K562 (cell line): ENCODE measurements at regions not wholly inside any gene's neighbourhood (a gene's known extent, or its start where the extent isn't known, plus 50 kb on each side); places are given as distances from the start of the nearest gene placed in this dataset.

Experiments
- ATAC-seq: fragments of 200-7000 bp; cut with Tn5 transposase; 3 replicates; pipeline ENCODE4 v1.9.1; 2020; ENCODE audit warnings: moderate library complexity
- BruUV-seq: library from RNA; stranded (reverse); fragments of 400-500 nt; replicated peaks from 2 replicates; lab custom pipeline; 2021; lab: Mats Ljungman, UMichigan
- CTCF ChIA-PET: fragments of 300-600 bp; formaldehyde crosslinking; extraction: SDS; loops from one replicate; lab custom pipeline; 2021; ENCODE audit warnings: low intra/inter-chr PET ratio; lab: Yijun Ruan, JAX
- POLR2A ChIA-PET: fragments of 300-600, 350-650 bp; sonication (Branson Sonifier 250); formaldehyde crosslinking; extraction: SDS; loops from one replicate; lab custom pipeline; 2021; ENCODE audit warnings: antibody characterized with exemption, inconsistent platforms; lab: Yijun Ruan, JAX
- DNase-seq, 4 experiments: peaks; one replicate each; pipeline versions ENCODE4 v3.0.0 to v3.0.0-alpha.2; 2011 to 2018; ENCODE audit warnings: low spot score in 3 of 4, mixed read lengths in 3 of 4; ENCODE audit errors: extremely low read depth in 1 of 4
- FAIRE-seq: peaks from 2 replicates; lab custom pipeline; 2011; peaks lifted over from hg19 to GRCh38; lab: Jason Lieb, UNC
- H2AFZ ChIP-seq: 2 replicates; pipeline ENCODE4 v1.6.0; 2011; ENCODE audit warnings: low read depth, low read length, control low read depth, inconsistent platforms
- H3K27ac ChIP-seq: fragments of 200-600 bp; 3 replicates; pipeline ENCODE4 v1.8.0; 2011; ENCODE audit warnings: low read depth, mild to moderate bottlenecking, control low read depth, inconsistent platforms, low read length, moderate library complexity, mixed read lengths; ENCODE audit errors: extremely low read depth
- H3K27me3 ChIP-seq, 2 experiments: fragments of 300-600 bp in 1 of 2; 2 replicates in 1 of 2; 3 replicates in 1 of 2; pipeline versions ENCODE4 v1.6.0 to v1.8.0; 2011; ENCODE audit warnings: inconsistent platforms in 2 of 2, low read length in 2 of 2, mild to moderate bottlenecking in 1 of 2, mixed read lengths in 1 of 2, moderate library complexity in 1 of 2; ENCODE audit not compliant: control insufficient read depth in 2 of 2, insufficient read depth in 2 of 2
- H3K36me3 ChIP-seq: fragments of 300-600 bp; 3 replicates; pipeline ENCODE4 v1.8.0; 2011; ENCODE audit warnings: mild to moderate bottlenecking, low read length, inconsistent platforms; ENCODE audit not compliant: control insufficient read depth, insufficient read depth
- H3K4me1 ChIP-seq, 2 experiments: fragments of 200-600 bp in 1 of 2; replicated peaks in 1 of 2; 2 replicates in 1 of 2; 3 replicates in 1 of 2; pipeline versions ENCODE4 v1.5.1 to v1.8.0; 2011; ENCODE audit warnings: inconsistent platforms in 2 of 2, low read length in 2 of 2, mild to moderate bottlenecking in 1 of 2, mixed read lengths in 1 of 2, moderate library complexity in 1 of 2; ENCODE audit not compliant: control insufficient read depth in 2 of 2, insufficient read depth in 2 of 2
- H3K4me2 ChIP-seq: 2 replicates; pipeline ENCODE4 v1.6.1; 2011; ENCODE audit warnings: low read length, control low read depth, inconsistent platforms, mixed read lengths; ENCODE audit not compliant: insufficient read depth
- H3K4me3 ChIP-seq: fragments of 200-600 bp; sonication (generic), shearing (Covaris generic); 2 replicates; pipeline ENCODE4 v1.5.1; 2016; ENCODE audit warnings: control low read depth, inconsistent platforms
- H3K79me2 ChIP-seq: fragments of 200-600 bp; 3 replicates; pipeline ENCODE4 v1.8.0; 2011; ENCODE audit warnings: low read length, inconsistent platforms; ENCODE audit not compliant: control insufficient read depth, insufficient read depth
- H3K9ac ChIP-seq, 2 experiments: 2 replicates each; pipeline versions ENCODE4 v1.6.0 to v1.6.1; 2011; ENCODE audit warnings: low read depth in 2 of 2, low read length in 2 of 2, control low read depth in 1 of 2, inconsistent platforms in 1 of 2, mild to moderate bottlenecking in 1 of 2, mixed read lengths in 1 of 2; ENCODE audit not compliant: insufficient read depth in 1 of 2
- H3K9me1 ChIP-seq: one replicate; pipeline ENCODE4 v1.6.0; 2011; ENCODE audit warnings: inconsistent platforms, mild to moderate bottlenecking, low read length, moderate library complexity; ENCODE audit not compliant: control insufficient read depth, insufficient read depth
- H3K9me3 ChIP-seq: replicated peaks from 2 replicates; pipeline ENCODE4 v1.5.1; 2011; ENCODE audit warnings: low read depth, low read length, inconsistent platforms; ENCODE audit not compliant: control insufficient read depth, insufficient read depth
- H4K20me1 ChIP-seq: replicated peaks from 2 replicates; pipeline ENCODE4 v1.6.1; 2011; ENCODE audit warnings: low read length, inconsistent platforms, mixed read lengths; ENCODE audit not compliant: control insufficient read depth, insufficient read depth
- DACH1 ChIP-seq: fragments of 450-650 bp; IDR thresholded peaks from 2 replicates; pipeline ENCODE4 v1.6.1; 2018; ENCODE audit not compliant: partially characterized antibody
- DNMT1 ChIP-seq: fragments of 450-650 bp; IDR thresholded peaks from 2 replicates; pipeline ENCODE4 v1.6.1; 2016; ENCODE audit warnings: antibody characterized with exemption, mild to moderate bottlenecking
- ILF3 ChIP-seq: fragments of 450-650 bp; IDR thresholded peaks from 2 replicates; pipeline ENCODE4 v1.6.1; 2018; ENCODE audit warnings: antibody characterized with exemption, mild to moderate bottlenecking, moderate library complexity, borderline replicate concordance
- L3MBTL2 ChIP-seq: fragments of 450-650 bp; IDR thresholded peaks from 2 replicates; pipeline ENCODE4 v1.6.1; 2016; ENCODE audit warnings: mild to moderate bottlenecking, moderate library complexity
- MTA1 ChIP-seq: fragments of 450-650 bp; IDR thresholded peaks from 2 replicates; pipeline ENCODE4 v1.6.1; 2017; ENCODE audit warnings: borderline replicate concordance
- NFIX ChIP-seq: fragments of 250-450 bp; sonication (Bioruptor Pico); IDR thresholded peaks from 2 replicates; pipeline ENCODE4 v1.4.0; 2020; ENCODE audit warnings: low read depth, mild to moderate bottlenecking, moderate library complexity
- NFXL1 ChIP-seq: fragments of 450-650 bp; formaldehyde crosslinking; IDR thresholded peaks from 2 replicates; pipeline ENCODE4 v1.4.0; 2021; ENCODE audit warnings: mild to moderate bottlenecking
- NRF1 ChIP-seq, 2 experiments: fragments of 450-650 bp; IDR thresholded peaks in 1 of 2; conservative IDR thresholded peaks in 1 of 2; 2 replicates each; pipeline ENCODE4 v1.6.1; 2014; ENCODE audit warnings: mild to moderate bottlenecking in 2 of 2
- OTX1 ChIP-seq: fragments of 450-650 bp; formaldehyde crosslinking; IDR thresholded peaks from 2 replicates; pipeline ENCODE4 v1.4.0; 2022; ENCODE audit warnings: mild to moderate bottlenecking
- POLR2G ChIP-seq: fragments of 200-400 bp; formaldehyde crosslinking; IDR thresholded peaks from 2 replicates; pipeline ENCODE4 v1.6.1; 2017; ENCODE audit warnings: low read depth, mild to moderate bottlenecking, antibody characterized with exemption, low read length, moderate library complexity
- SIRT6 ChIP-seq: IDR thresholded peaks from one replicate; pipeline ENCODE4 v1.6.1; 2012; ENCODE audit warnings: low read depth, mild to moderate bottlenecking, control low read depth, inconsistent platforms, low read length, moderate library complexity
- STAT5A ChIP-seq: IDR thresholded peaks from 2 replicates; pipeline ENCODE4 v1.6.1; 2012; ENCODE audit warnings: low read length, inconsistent platforms, borderline replicate concordance
- ZBTB8A ChIP-seq: fragments of 450-650 bp; IDR thresholded peaks from 2 replicates; pipeline ENCODE4 v1.6.1; 2018; ENCODE audit warnings: mild to moderate bottlenecking, moderate library complexity; ENCODE audit not compliant: partially characterized antibody
- ZC3H4 ChIP-seq: sonication (generic); formaldehyde crosslinking; IDR thresholded peaks from 2 replicates; pipeline ENCODE4 v1.9.0; 2021; ENCODE audit warnings: missing genetic modification reagents, borderline replicate concordance
- WGBS: fragments of 100-300 bp; shearing (Covaris generic); methylation state at CpG from one replicate; pipeline ENCODE4 v1.1.6; 2016; ENCODE audit warnings: low coverage, mixed read lengths; ENCODE audit not compliant: insufficient coverage; ENCODE audit errors: missing lambda C conversion rate; 5-methylcytosine and 5-hydroxymethylcytosine counted together
- in situ Hi-C: fragments of 300-500 bp; cut with MboI; formaldehyde crosslinking; loops from 4 replicates; pipeline ENCODE4 v1.15.0; 2018; ENCODE audit warnings: inconsistent platforms, mixed read lengths
- intact Hi-C: fragments of 100-400 bp; cut with micrococcal nuclease; formaldehyde crosslinking; loops from 2 replicates; pipeline ENCODE4 v1.14.2; 2022
- TF ChIP-seq, protein P1 (sequence below): fragments of 250-450 bp; sonication (Bioruptor Pico); IDR thresholded peaks from 2 replicates; pipeline ENCODE4 v1.8.0; 2021; ENCODE audit warnings: moderate library complexity, mild to moderate bottlenecking, inconsistent platforms
- TF ChIP-seq, protein P2 (sequence below): sonication (generic); formaldehyde crosslinking; IDR thresholded peaks from 2 replicates; pipeline ENCODE4 v1.8.1; 2022; ENCODE audit warnings: missing genetic modification reagents

GRCh38 chr2:195022508-195022830, 634.6 kb upstream of the SLC39A10 start:
- H3K4me3 ChIP-seq, result no peak overlapping the region
- TF ChIP-seq ZBTB8A (no peak), OTX1 (CRISPR knock-in tag) (no peak), SIRT6 (no peak), NFXL1 (CRISPR knock-in tag) (no peak), MTA1 (no peak), DNMT1 (no peak), STAT5A (no peak), ILF3 (no peak), L3MBTL2 (no peak), POLR2G (no peak), NFIX (CRISPR knock-in tag) (no peak), DACH1 (no peak), NRF1 (conservative IDR thresholded peaks at IDR 0.05 in 1 of 2, IDR thresholded peaks at IDR 0.05 in 1 of 2) (no peak), ZC3H4 (CRISPR knock-in tag) (no peak)
- TF ChIP-seq, protein P1, sequence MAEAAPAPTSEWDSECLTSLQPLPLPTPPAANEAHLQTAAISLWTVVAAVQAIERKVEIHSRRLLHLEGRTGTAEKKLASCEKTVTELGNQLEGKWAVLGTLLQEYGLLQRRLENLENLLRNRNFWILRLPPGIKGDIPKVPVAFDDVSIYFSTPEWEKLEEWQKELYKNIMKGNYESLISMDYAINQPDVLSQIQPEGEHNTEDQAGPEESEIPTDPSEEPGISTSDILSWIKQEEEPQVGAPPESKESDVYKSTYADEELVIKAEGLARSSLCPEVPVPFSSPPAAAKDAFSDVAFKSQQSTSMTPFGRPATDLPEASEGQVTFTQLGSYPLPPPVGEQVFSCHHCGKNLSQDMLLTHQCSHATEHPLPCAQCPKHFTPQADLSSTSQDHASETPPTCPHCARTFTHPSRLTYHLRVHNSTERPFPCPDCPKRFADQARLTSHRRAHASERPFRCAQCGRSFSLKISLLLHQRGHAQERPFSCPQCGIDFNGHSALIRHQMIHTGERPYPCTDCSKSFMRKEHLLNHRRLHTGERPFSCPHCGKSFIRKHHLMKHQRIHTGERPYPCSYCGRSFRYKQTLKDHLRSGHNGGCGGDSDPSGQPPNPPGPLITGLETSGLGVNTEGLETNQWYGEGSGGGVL (CRISPR knock-in tag), result no peak
- TF ChIP-seq, protein P2, sequence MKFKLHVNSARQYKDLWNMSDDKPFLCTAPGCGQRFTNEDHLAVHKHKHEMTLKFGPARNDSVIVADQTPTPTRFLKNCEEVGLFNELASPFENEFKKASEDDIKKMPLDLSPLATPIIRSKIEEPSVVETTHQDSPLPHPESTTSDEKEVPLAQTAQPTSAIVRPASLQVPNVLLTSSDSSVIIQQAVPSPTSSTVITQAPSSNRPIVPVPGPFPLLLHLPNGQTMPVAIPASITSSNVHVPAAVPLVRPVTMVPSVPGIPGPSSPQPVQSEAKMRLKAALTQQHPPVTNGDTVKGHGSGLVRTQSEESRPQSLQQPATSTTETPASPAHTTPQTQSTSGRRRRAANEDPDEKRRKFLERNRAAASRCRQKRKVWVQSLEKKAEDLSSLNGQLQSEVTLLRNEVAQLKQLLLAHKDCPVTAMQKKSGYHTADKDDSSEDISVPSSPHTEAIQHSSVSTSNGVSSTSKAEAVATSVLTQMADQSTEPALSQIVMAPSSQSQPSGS (CRISPR knock-in tag), result no peak
- H3K36me3 ChIP-seq, result no peaks in the 10 kb centered on the region
- H3K79me2 ChIP-seq, result no peaks in the 10 kb centered on the region
- 2% methylated on average over 4 of the region's 4 CpGs for WGBS
- no peaks in the 10 kb centered on the region for H4K20me1 ChIP-seq
- DNase-seq (no peak), ATAC-seq (no peak), FAIRE-seq (no peak)
- H3K9ac ChIP-seq, result no peak overlapping the region
- no peaks in the 10 kb centered on the region for H3K27me3 ChIP-seq
- no peak overlapping the region for H2AFZ ChIP-seq
- BruUV-seq, result no TSS peak
- H3K9me3 ChIP-seq, result no peaks in the 10 kb centered on the region
- POLR2A ChIA-PET, result no interaction called here
- H3K4me1 ChIP-seq, result no peaks in the 10 kb centered on the region
- intact Hi-C loops (no loop called here), in situ Hi-C loops (no loop called here)
- no peak overlapping the region for H3K27ac ChIP-seq
- H3K9me1 ChIP-seq, result no peaks in the 10 kb centered on the region
- CTCF ChIA-PET, result no interaction called here
- H3K4me2 ChIP-seq, result no peak overlapping the region
